SK-N-SH treated with all-trans-retinoic acid at 6 μM for 48 hours (cell line): ENCODE measurements at regions not wholly inside any gene's neighbourhood (a gene's known extent, or its start where the extent isn't known, plus 50 kb on each side); places are given as distances from the start of the nearest gene placed in this dataset.
A peak's percentile ranks its signal among the peaks of the same experiment; 100 is the strongest.

Source experiments
- ATAC-seq: fragments of 200-7000 bp; cut with Tn5 transposase; 3 replicates; pipeline ENCODE4 v1.9.1; 2020; ENCODE audit warnings: mild to moderate bottlenecking, moderate library complexity
- ARNTL ChIP-seq: fragments of 450-650 bp; formaldehyde crosslinking; IDR thresholded peaks from 2 replicates; pipeline ENCODE4 v1.5.0; 2020; ENCODE audit warnings: low read depth, mild to moderate bottlenecking, moderate library complexity, borderline replicate concordance
- BACH2 ChIP-seq: fragments of 250-450 bp; sonication (Bioruptor Pico); IDR thresholded peaks from 2 replicates; pipeline ENCODE4 v1.9.0; 2021; ENCODE audit warnings: mild to moderate bottlenecking, borderline replicate concordance
- CREB5 ChIP-seq: fragments of 250-450 bp; sonication (Bioruptor Pico); IDR thresholded peaks from 2 replicates; pipeline ENCODE4 v1.5.1; 2020; ENCODE audit warnings: low read depth, mild to moderate bottlenecking, moderate library complexity
- CSDC2 ChIP-seq: fragments of 250-450 bp; sonication (Bioruptor Pico); IDR thresholded peaks from 2 replicates; pipeline ENCODE4 v1.5.0; 2020; ENCODE audit warnings: mild to moderate bottlenecking, moderate library complexity
- CSRNP3 ChIP-seq: fragments of 250-450 bp; sonication (Bioruptor Pico); IDR thresholded peaks from 2 replicates; pipeline ENCODE4 v1.5.1; 2021; ENCODE audit warnings: mild to moderate bottlenecking, moderate library complexity
- ESRRG ChIP-seq: fragments of 250-450 bp; sonication (Bioruptor Pico); IDR thresholded peaks from 2 replicates; pipeline ENCODE4 v1.6.1; 2021; ENCODE audit warnings: mild to moderate bottlenecking
- GLIS3 ChIP-seq: fragments of 250-450 bp; sonication (Bioruptor Pico); IDR thresholded peaks from 2 replicates; pipeline ENCODE4 v1.5.0; 2020; ENCODE audit warnings: mild to moderate bottlenecking, moderate library complexity
- ISL1 ChIP-seq: fragments of 250-450 bp; sonication (Bioruptor Pico); IDR thresholded peaks from 2 replicates; pipeline ENCODE4 v2.1.2; 2022; ENCODE audit warnings: mild to moderate bottlenecking, moderate library complexity
- PATZ1 ChIP-seq: fragments of 250-450 bp; sonication (Bioruptor Pico); IDR thresholded peaks from 2 replicates; pipeline ENCODE4 v1.8.0; 2020; ENCODE audit warnings: mild to moderate bottlenecking, moderate library complexity, borderline replicate concordance
- POU6F1 ChIP-seq: fragments of 250-450 bp; sonication (Bioruptor Pico); IDR thresholded peaks from 2 replicates; pipeline ENCODE4 v1.8.0; 2021; ENCODE audit warnings: low read depth, mild to moderate bottlenecking, moderate library complexity, borderline replicate concordance
- PPARA ChIP-seq: fragments of 250-450 bp; sonication (Bioruptor Pico); IDR thresholded peaks from 2 replicates; pipeline ENCODE4 v1.5.0; 2020; ENCODE audit warnings: mild to moderate bottlenecking, borderline replicate concordance
- RARB ChIP-seq: fragments of 250-450 bp; sonication (Bioruptor Pico); IDR thresholded peaks from 2 replicates; pipeline ENCODE4 v1.8.0; 2021; ENCODE audit warnings: mild to moderate bottlenecking, moderate library complexity
- SNAI2 ChIP-seq: fragments of 250-450 bp; sonication (Bioruptor Pico); IDR thresholded peaks from 2 replicates; pipeline ENCODE4 v1.5.0; 2020; ENCODE audit warnings: mild to moderate bottlenecking, moderate library complexity
- TCF4 ChIP-seq: fragments of 250-450 bp; sonication (Bioruptor Pico); IDR thresholded peaks from 2 replicates; pipeline ENCODE4 v1.8.0; 2021; ENCODE audit warnings: mild to moderate bottlenecking, moderate library complexity, borderline replicate concordance
- TOX ChIP-seq: fragments of 250-450 bp; sonication (Bioruptor Pico); IDR thresholded peaks from 2 replicates; pipeline ENCODE4 v1.8.0; 2021; ENCODE audit warnings: mild to moderate bottlenecking, moderate library complexity, borderline replicate concordance
- ZC3H10 ChIP-seq: fragments of 250-450 bp; sonication (Bioruptor Pico); IDR thresholded peaks from 2 replicates; pipeline ENCODE4 v1.5.1; 2021; ENCODE audit warnings: mild to moderate bottlenecking, moderate library complexity
- ZFP3 ChIP-seq: fragments of 250-450 bp; sonication (Bioruptor Pico); IDR thresholded peaks from 2 replicates; pipeline ENCODE4 v1.5.0; 2020; ENCODE audit warnings: mild to moderate bottlenecking, moderate library complexity
- ZFP30 ChIP-seq: fragments of 450-650 bp; formaldehyde crosslinking; IDR thresholded peaks from 2 replicates; pipeline ENCODE4 v1.5.0; 2022; ENCODE audit warnings: mild to moderate bottlenecking, moderate library complexity
- ZNF565 ChIP-seq: fragments of 450-650 bp; formaldehyde crosslinking; conservative IDR thresholded peaks from 2 replicates; pipeline ENCODE4 v1.5.0; 2020; ENCODE audit warnings: low read depth, mild to moderate bottlenecking, moderate library complexity
- ZNF70 ChIP-seq: fragments of 450-650 bp; formaldehyde crosslinking; IDR thresholded peaks from 2 replicates; pipeline ENCODE4 v1.5.0; 2020; ENCODE audit warnings: mild to moderate bottlenecking, moderate library complexity
- ZNF8 ChIP-seq: fragments of 450-650 bp; formaldehyde crosslinking; IDR thresholded peaks from 2 replicates; pipeline ENCODE4 v1.5.0; 2020; ENCODE audit warnings: mild to moderate bottlenecking, moderate library complexity

- no peak for TF ChIP-seq POU6F1 (CRISPR knock-in tag)
- no peak for TF ChIP-seq ISL1 (CRISPR knock-in tag)
- no peak for TF ChIP-seq ESRRG (CRISPR knock-in tag)
- no peak for TF ChIP-seq PPARA
- TF ChIP-seq ARNTL, result no peak
- TF ChIP-seq GLIS3 (CRISPR knock-in tag), result no peak
- TF ChIP-seq CSDC2 (CRISPR knock-in tag), result no peak
- TF ChIP-seq, all 23 proteins: peak for 0
Measured at GRCh38 chr2:21288739-21289520, 165.2 kb downstream of the TDRD15 start (continued).

GRCh38 chr2:21289551-21289950 is 165.8 kb downstream of the TDRD15 start:
- no peak for ATAC-seq
- TF ChIP-seq SNAI2 (no peak), CSRNP3 (no peak), ZFP3 (CRISPR knock-in tag) (no peak), ZFP30 (CRISPR knock-in tag) (no peak), ARNTL (no peak), CREB5 (no peak), TOX (no peak), ESRRG (CRISPR knock-in tag) (no peak), RARB (CRISPR knock-in tag) (no peak), ZNF565 (CRISPR knock-in tag) (no peak), ZNF8 (CRISPR knock-in tag) (no peak), ZNF70 (CRISPR knock-in tag) (no peak), GLIS3 (CRISPR knock-in tag) (no peak), PATZ1 (CRISPR knock-in tag) (no peak), CSDC2 (CRISPR knock-in tag) (no peak)

- TF ChIP-seq CREB5, result peak; percentile 60; the same call in 1 of the 2 replicates
- no peak for TF ChIP-seq ZFP30 (CRISPR knock-in tag)
- TF ChIP-seq ISL1 (CRISPR knock-in tag), result peak; percentile 68
- TF ChIP-seq, all 23 proteins: peak for 2
- ATAC-seq, result no peak
Measured at GRCh38 chr2:21289989-21290388, 166.2 kb downstream of the TDRD15 start.

GRCh38 chr2:21291426-21291825 is 167.7 kb downstream of the TDRD15 start:
- TF ChIP-seq TCF4 (CRISPR knock-in tag) (no peak), POU6F1 (CRISPR knock-in tag) (no peak), CREB5 (no peak), PPARA (no peak), ISL1 (CRISPR knock-in tag) (no peak), ARNTL (no peak), ZFP3 (CRISPR knock-in tag) (no peak), ZNF70 (CRISPR knock-in tag) (no peak), BACH2 (no peak), ZC3H10 (no peak), RARB (CRISPR knock-in tag) (no peak), ZNF565 (CRISPR knock-in tag) (no peak), ESRRG (CRISPR knock-in tag) (no peak), GLIS3 (CRISPR knock-in tag) (no peak), ZFP30 (CRISPR knock-in tag) (no peak)
- no peak for ATAC-seq
